ENCODE measurements at regions not wholly inside any gene's neighbourhood (a gene's known extent, or its start where the extent isn't known, plus 50 kb on each side); places are given as distances from the start of the nearest gene placed in this dataset.
A peak's percentile ranks its signal among the peaks of the same experiment; 100 is the strongest.

DNA sequence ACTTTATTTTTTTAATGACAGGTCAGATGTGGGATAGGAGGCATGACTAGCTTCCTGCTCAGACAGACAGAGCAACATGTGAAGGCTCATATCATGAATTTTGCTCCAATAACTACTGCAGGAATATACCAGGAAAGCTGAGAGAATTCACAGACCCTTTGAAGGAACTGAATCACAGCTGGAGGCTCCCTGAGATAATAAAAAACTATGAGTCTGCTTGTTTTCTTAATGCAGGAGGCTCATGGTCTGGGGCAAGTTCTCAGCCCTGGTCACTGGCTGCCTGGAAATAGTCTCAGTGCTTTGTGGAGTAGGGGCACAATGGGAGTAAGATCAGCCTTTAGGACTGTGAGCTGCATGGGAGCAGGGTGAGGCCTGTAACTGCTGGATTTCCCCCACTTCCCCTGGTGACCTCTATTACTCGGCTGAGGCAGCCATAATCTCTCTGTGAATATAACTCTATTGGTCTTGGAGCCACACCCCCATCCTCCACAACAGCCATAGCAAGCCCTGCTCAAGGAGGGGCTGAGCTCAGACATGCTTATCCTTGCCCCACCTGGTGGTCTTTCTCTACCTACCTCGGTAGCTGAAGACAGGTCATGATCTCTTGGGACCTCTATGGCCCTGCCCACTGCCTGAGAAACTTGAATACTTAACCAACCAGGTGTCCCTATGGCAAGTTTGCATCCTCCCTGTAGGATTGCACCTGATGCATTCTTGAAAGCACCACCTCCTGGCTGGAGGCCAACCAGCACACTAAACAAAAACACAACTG, 281.6 kb upstream of the TMCO5A start:
- DNase-seq (ENCODE audit: low read depth) = no peak
- TF ChIP-seq CTCF (IDR thresholded peaks at IDR 0.05; ENCODE audit: low read depth, low read length) (no peak), MYC (IDR thresholded peaks at IDR 0.05; ENCODE audit: low read depth, low read length) (no peak)
- TF ChIP-seq, protein P1, sequence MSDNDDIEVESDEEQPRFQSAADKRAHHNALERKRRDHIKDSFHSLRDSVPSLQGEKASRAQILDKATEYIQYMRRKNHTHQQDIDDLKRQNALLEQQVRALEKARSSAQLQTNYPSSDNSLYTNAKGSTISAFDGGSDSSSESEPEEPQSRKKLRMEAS (IDR thresholded peaks at IDR 0.05; ENCODE audit: low read depth, low read length) = no peak
- no peak overlapping the region for H3K4me3 ChIP-seq (ENCODE audit: low read depth, low read length)

DNA sequence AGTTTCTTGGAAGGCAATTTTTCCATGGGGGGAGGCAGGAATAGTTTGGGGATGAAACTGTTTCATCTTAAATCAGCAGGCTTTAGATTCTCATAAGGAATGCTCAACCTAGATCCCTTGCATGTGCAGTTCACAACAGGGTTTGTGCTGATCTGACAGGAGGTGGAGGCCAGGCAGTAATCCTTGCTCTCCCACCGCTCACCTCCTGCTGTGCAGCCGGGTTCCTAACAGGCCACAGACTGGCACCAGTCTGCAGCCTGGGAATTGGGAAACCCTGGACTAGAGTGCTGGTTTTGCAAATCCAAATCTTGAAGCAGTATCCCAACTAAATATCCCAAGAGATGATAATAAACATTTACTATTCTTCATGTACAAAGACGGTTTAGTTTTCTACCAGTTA, 256.3 kb upstream of the TMCO5A start:
- no peak overlapping the region for H3K4me3 ChIP-seq (ENCODE audit: low read depth, low read length)
- TF ChIP-seq, protein P1 (IDR thresholded peaks at IDR 0.05; ENCODE audit: low read depth, low read length) = no peak
- TF ChIP-seq MYC (IDR thresholded peaks at IDR 0.05; ENCODE audit: low read depth, low read length) (no peak), CTCF (IDR thresholded peaks at IDR 0.05; ENCODE audit: low read depth, low read length) (no peak), POLR2A (IDR thresholded peaks at IDR 0.05; ENCODE audit: extremely low read depth, insufficient read length) (no peak)
- DNase-seq (ENCODE audit: low read depth) = no peak

- TF ChIP-seq, protein P1 (IDR thresholded peaks at IDR 0.05; ENCODE audit: low read depth, low read length) = no peak
- TF ChIP-seq MYC (IDR thresholded peaks at IDR 0.05; ENCODE audit: low read depth, low read length) = no peak
- TF ChIP-seq POLR2A (IDR thresholded peaks at IDR 0.05; ENCODE audit: extremely low read depth, insufficient read length) = no peak
- H3K4me3 ChIP-seq (ENCODE audit: low read depth, low read length) = no peak overlapping the region
Observed at GRCh38 chr15:37679627-37680026, 254.8 kb upstream of the TMCO5A start.

GRCh38 chr15:37682304-37682703, 252.1 kb upstream of the TMCO5A start:
- TF ChIP-seq, protein P1 (IDR thresholded peaks at IDR 0.05; ENCODE audit: low read depth, low read length) = no peak
- TF ChIP-seq CTCF (IDR thresholded peaks at IDR 0.05; ENCODE audit: low read depth, low read length) = peak; percentile 23
- peak; percentile 36 for DNase-seq (ENCODE audit: low read depth)
- H3K4me3 ChIP-seq (ENCODE audit: low read depth, low read length) = no peak overlapping the region

More at GRCh38 chr15:37679627-37680026, 254.8 kb upstream of the TMCO5A start:
- no peak for DNase-seq (ENCODE audit: low read depth)

DNA sequence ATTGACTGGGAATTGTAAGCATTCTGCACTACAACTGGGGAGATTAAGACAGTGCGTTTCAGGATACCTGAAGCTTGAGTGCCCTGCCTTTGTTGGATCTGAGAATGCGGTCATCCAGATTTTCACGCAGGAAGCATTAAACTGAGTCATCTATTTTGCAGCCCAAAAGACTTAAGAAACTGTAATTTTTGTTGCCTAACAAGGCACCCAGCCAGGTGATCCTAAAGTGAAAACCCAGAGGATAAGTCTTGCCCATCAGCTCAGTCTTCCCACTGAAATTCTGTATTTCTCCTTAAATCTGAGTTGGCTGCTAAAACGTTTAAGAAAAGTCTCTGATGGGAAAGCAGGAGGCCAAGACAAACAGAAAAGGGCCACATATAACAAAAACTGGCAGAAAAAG, 242.5 kb upstream of the TMCO5A start:
- DNase-seq (ENCODE audit: low read depth) = no peak
- TF ChIP-seq, protein P1 (IDR thresholded peaks at IDR 0.05; ENCODE audit: low read depth, low read length) = no peak
- TF ChIP-seq POLR2A (IDR thresholded peaks at IDR 0.05; ENCODE audit: extremely low read depth, insufficient read length) = no peak
- no peak for TF ChIP-seq CTCF (IDR thresholded peaks at IDR 0.05; ENCODE audit: low read depth, low read length)
- no peak for TF ChIP-seq MYC (IDR thresholded peaks at IDR 0.05; ENCODE audit: low read depth, low read length)
- H3K4me3 ChIP-seq (ENCODE audit: low read depth, low read length) = no peak overlapping the region

- H3K4me3 ChIP-seq (ENCODE audit: low read depth, low read length) = no peak overlapping the region
- DNase-seq (ENCODE audit: low read depth) = no peak
- TF ChIP-seq, protein P1 (IDR thresholded peaks at IDR 0.05; ENCODE audit: low read depth, low read length) = no peak
- TF ChIP-seq MYC (IDR thresholded peaks at IDR 0.05; ENCODE audit: low read depth, low read length) (no peak), CTCF (IDR thresholded peaks at IDR 0.05; ENCODE audit: low read depth, low read length) (no peak), POLR2A (IDR thresholded peaks at IDR 0.05; ENCODE audit: extremely low read depth, insufficient read length) (no peak)
Observed at GRCh38 chr15:37693926-37694325, 240.5 kb upstream of the TMCO5A start.

All from NB4 (cell line).